Psoas muscle (tissue), 7 donors: ENCODE measurements at regions not wholly inside any gene's neighbourhood (a gene's known extent, or its start where the extent isn't known, plus 50 kb on each side); places are given as distances from the start of the nearest gene placed in this dataset.
A peak's percentile ranks its signal among the peaks of the same experiment; 100 is the strongest.

Experiments
- ATAC-seq, 4 donors: fragments of 200-7000 bp; cut with Tn5 transposase; one replicate each; pipeline ENCODE4 v1.9.1; 2020; ENCODE audit warnings: moderate library complexity in 3 of 4, mild to moderate bottlenecking in 2 of 4
- DNase-seq, 2 donors: peaks; one replicate each; pipeline ENCODE4 v3.0.0-alpha.2; 2020
- H3K27ac ChIP-seq: fragments of 200-600 bp; one replicate; pipeline ENCODE4 v1.8.0; 2022
- H3K27me3 ChIP-seq, 3 donors: fragments of 200-600 bp in 1 of 3; one replicate each; pipeline versions ENCODE4 v1.6.1 to v1.8.0; 2013 to 2022; ENCODE audit warnings: low read length in 2 of 3, mild to moderate bottlenecking in 2 of 3, moderate library complexity in 1 of 3; ENCODE audit not compliant: insufficient read depth in 3 of 3
- H3K36me3 ChIP-seq, 2 donors: fragments of 200-600 bp in 1 of 2; one replicate each; pipeline versions ENCODE4 v1.6.1 to v1.8.0; 2013 to 2022; ENCODE audit warnings: low read depth in 1 of 2, mild to moderate bottlenecking in 1 of 2, moderate library complexity in 1 of 2; ENCODE audit not compliant: insufficient read depth in 1 of 2
- H3K4me1 ChIP-seq: fragments of 200-600 bp; one replicate; pipeline ENCODE4 v1.8.0; 2022
- H3K4me3 ChIP-seq: fragments of 200-600 bp; one replicate; pipeline ENCODE4 v1.8.0; 2022; ENCODE audit warnings: mild to moderate bottlenecking
- H3K9me3 ChIP-seq: fragments of 200-600 bp; one replicate; pipeline ENCODE4 v1.8.0; 2022
- CTCF ChIP-seq: fragments of 200-600 bp; IDR thresholded peaks from one replicate; pipeline ENCODE4 v1.8.0; 2022; ENCODE audit warnings: antibody characterized with exemption
- WGBS, 3 donors: extraction: QIAGEN DNeasy Blood & Tissue Kit; methylation state at CpG; one replicate each; pipeline versions ENCODE4 v1.1.6 to v1.1.7; 2013; 5-methylcytosine and 5-hydroxymethylcytosine counted together
- intact Hi-C, 2 donors: fragments of 100-400 bp; cut with DNase I; formaldehyde crosslinking; loops; one replicate each; pipeline versions ENCODE4 v1.11.0 to v1.14.2; 2022
- donor health status: healthy with polysubstance abuse.
- donor health status: DM: no; HTN: no; CAD: no; lungs with moderate emphysema.
- donor health status: Bipolar disorder and iron deficiency.
- donor health status: healthy.
- donor health status: DM: yes; HTN: yes; CAD: no.
- donor health status: DM: no; HTN: no; CAD: no.
- donor health status: DM: yes; HTN: yes; CAD: no.

GRCh38 chr18:41140506-41140905, 814.5 kb upstream of the PIK3C3 start:
- WGBS, 3 donors = 55 to 70% (median 65%) methylated on average over 3 of the region's 3 CpGs
- no peak for ATAC-seq
- no peaks in the 10 kb centered on the region for H3K9me3 ChIP-seq

DNA sequence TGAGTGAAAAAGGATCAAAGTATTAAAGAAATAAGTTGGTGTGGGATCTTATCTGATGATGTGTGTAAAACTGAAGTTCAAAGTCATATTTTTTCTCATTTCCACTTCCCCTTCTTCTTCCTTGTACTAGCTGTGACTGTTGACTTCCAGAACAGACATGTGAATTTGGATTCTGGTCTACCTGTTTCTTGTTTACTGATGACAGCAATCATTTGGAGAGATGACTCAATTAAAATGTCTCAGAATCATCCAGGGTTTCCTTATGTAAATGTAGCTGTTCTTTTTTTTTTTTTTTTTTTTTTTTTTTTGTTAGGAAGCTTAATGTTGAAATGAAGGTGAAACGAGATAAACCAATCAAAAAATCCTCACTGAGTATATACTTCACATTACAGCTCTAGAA, 819.9 kb upstream of the PIK3C3 start:
- Histone ChIP-seq H3K4me1 (no peaks in the 10 kb centered on the region), H3K36me3 (no peaks in the 10 kb centered on the region), H3K4me3 (no peak overlapping the region), H3K27ac (no peak overlapping the region), H3K27me3 (no peaks in the 10 kb centered on the region), H3K9me3 (no peaks in the 10 kb centered on the region)
- ATAC-seq = no peak
- intact Hi-C loops = no loop called here
- no peak for TF ChIP-seq CTCF
- no peak for DNase-seq
- 52 to 82% (median 70%) methylated on average over 1 of the region's 1 CpG for WGBS, 3 donors

More at GRCh38 chr18:41140506-41140905, 814.5 kb upstream of the PIK3C3 start:
- Histone ChIP-seq H3K36me3 (no peaks in the 10 kb centered on the region), H3K4me3 (no peak overlapping the region), H3K27ac (no peak overlapping the region), H3K4me1 (no peaks in the 10 kb centered on the region), H3K27me3 (no peaks in the 10 kb centered on the region)
- no peak for DNase-seq
- TF ChIP-seq CTCF = no peak
- intact Hi-C loops = loop anchor here in 1 of 2 donors (10.0 kb wide), 1 partner anchor 56 kb away; no protein-coding TSS in a partner anchor

- no peaks in the 10 kb centered on the region for H3K9me3 ChIP-seq
- no peaks in the 10 kb centered on the region for H3K4me1 ChIP-seq
- no peaks in the 10 kb centered on the region for H3K27me3 ChIP-seq
- WGBS, 3 donors = 11 to 14% (median 14%) methylated on average over 4 of the region's 4 CpGs
- no peak for ATAC-seq
- no peaks in the 10 kb centered on the region for H3K36me3 ChIP-seq
- TF ChIP-seq CTCF = no peak
- intact Hi-C loops = no loop called here
- H3K4me3 ChIP-seq = no peak overlapping the region
- DNase-seq = no peak
- no peak overlapping the region for H3K27ac ChIP-seq
These were observed 820.6 kb upstream of the PIK3C3 start for GRCh38 chr18:41134426-41134825.

DNA sequence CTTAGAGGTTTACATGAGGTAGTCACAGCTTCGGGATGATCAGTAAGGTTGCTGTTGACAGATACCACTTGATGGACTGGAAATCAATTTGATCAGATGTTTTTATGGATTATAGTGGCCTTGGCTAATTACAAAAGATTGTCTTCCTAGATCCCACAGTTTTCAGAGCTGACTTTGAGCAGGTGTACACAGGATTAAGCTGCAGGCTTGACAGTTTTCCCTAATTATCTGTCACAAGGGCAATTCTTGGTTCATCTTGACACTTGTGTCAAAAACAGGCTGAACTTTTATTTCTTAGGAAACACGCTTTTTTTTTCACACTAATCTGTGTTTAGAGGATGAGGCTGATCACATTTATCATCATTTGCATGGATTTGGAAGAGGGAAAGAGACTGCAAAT, 824.0 kb upstream of the PIK3C3 start:
- ATAC-seq (no peak), DNase-seq (no peak)
- Histone ChIP-seq H3K27me3 (no peaks in the 10 kb centered on the region), H3K4me3 (no peak overlapping the region), H3K36me3 (no peaks in the 10 kb centered on the region), H3K4me1 (no peaks in the 10 kb centered on the region), H3K27ac (no peak overlapping the region), H3K9me3 (no peaks in the 10 kb centered on the region)
- intact Hi-C loops = no loop called here
- WGBS, 3 donors = 72 to 78% (median 72%) methylated on average over 2 of the region's 2 CpGs
- TF ChIP-seq CTCF = no peak

DNA sequence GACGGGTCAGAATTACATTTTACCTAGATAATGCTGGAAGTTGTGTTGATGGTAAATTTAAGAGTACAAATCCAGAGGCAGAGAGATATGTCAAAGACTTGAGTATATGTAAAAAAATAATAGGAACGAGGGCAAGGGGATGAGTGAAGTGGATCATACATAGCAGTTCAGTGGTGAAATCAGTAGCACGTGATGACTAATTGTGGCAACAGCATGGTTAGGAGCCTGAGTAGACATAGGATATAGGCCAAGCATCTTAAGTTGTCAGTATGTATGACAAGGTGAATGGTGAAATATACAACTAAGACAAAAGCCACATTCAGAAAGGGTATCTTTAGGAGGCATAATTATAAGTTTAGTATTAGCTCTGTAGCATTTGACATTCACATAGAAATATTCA, 826.5 kb upstream of the PIK3C3 start:
- Histone ChIP-seq H3K9me3 (no peaks in the 10 kb centered on the region), H3K27ac (no peak overlapping the region), H3K27me3 (no peaks in the 10 kb centered on the region), H3K36me3 (no peaks in the 10 kb centered on the region), H3K4me1 (no peaks in the 10 kb centered on the region), H3K4me3 (no peak overlapping the region)
- DNase-seq (no peak), ATAC-seq (peak in 1 of 4 donors; percentile 23)
- intact Hi-C loops = no loop called here
- WGBS, 3 donors = 83 to 87% (median 85%) methylated on average over 3 of the region's 3 CpGs
- TF ChIP-seq CTCF = no peak
